Suprapubic skin (tissue), 3 donors: ENCODE measurements at regions not wholly inside any gene's neighbourhood (a gene's known extent, or its start where the extent isn't known, plus 50 kb on each side); places are given as distances from the start of the nearest gene placed in this dataset.

Experiments used
- POLR2A ChIP-seq, 2 donors: fragments of 450-650 bp; IDR thresholded peaks; one replicate each; pipeline ENCODE4 v1.6.1; 2017; ENCODE audit warnings: antibody characterized with exemption in 2 of 2, mild to moderate bottlenecking in 2 of 2, moderate library complexity in 2 of 2
- TF ChIP-seq, protein P1 (sequence below), 2 donors: fragments of 200-600 bp in 1 of 2; fragments of 450-650 bp in 1 of 2; sonication (generic) in 1 of 2; IDR thresholded peaks; one replicate each; pipeline ENCODE4 v1.5.1; 2016 to 2019; ENCODE audit warnings: antibody characterized with exemption in 2 of 2, mild to moderate bottlenecking in 1 of 2, moderate library complexity in 1 of 2

DNA sequence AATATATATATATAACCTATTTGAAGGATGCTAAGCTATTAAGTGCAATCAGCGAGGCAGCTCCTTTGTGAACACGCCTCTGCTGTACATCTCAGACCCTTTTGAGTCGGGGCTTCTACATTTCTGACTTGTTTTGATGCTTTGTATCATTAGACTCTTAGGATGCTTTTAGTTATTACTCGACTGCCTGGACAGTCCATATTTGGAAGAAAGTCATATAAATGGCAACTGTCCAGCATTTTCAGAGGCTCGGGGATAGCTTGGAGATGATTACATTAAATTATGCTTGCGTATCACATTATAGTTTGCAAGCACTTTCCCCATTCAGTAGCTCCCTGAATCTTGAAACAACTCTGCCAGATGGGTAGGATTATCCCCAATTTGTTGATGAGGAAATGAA is 257.9 kb downstream of the PTEN start:
- TF ChIP-seq POLR2A (IDR thresholded peaks at IDR 0.05), result no peak
- TF ChIP-seq, protein P1, sequence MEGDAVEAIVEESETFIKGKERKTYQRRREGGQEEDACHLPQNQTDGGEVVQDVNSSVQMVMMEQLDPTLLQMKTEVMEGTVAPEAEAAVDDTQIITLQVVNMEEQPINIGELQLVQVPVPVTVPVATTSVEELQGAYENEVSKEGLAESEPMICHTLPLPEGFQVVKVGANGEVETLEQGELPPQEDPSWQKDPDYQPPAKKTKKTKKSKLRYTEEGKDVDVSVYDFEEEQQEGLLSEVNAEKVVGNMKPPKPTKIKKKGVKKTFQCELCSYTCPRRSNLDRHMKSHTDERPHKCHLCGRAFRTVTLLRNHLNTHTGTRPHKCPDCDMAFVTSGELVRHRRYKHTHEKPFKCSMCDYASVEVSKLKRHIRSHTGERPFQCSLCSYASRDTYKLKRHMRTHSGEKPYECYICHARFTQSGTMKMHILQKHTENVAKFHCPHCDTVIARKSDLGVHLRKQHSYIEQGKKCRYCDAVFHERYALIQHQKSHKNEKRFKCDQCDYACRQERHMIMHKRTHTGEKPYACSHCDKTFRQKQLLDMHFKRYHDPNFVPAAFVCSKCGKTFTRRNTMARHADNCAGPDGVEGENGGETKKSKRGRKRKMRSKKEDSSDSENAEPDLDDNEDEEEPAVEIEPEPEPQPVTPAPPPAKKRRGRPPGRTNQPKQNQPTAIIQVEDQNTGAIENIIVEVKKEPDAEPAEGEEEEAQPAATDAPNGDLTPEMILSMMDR (IDR thresholded peaks at IDR 0.05), result no peak
